A673 (cell line): ENCODE measurements at regions not wholly inside any gene's neighbourhood (a gene's known extent, or its start where the extent isn't known, plus 50 kb on each side); places are given as distances from the start of the nearest gene placed in this dataset.

ENCODE experiments used
- BruUV-seq: library from RNA; stranded (reverse); fragments of 400-500 nt; replicated peaks from 2 replicates; lab custom pipeline; 2021; lab: Mats Ljungman, UMichigan
- CTCF ChIA-PET: fragments of 300-600 bp; sonication (Branson Sonifier 250); formaldehyde crosslinking; loops from one replicate; lab custom pipeline; 2022; ENCODE audit warnings: antibody characterized with exemption; lab: Charles Lee
- POLR2A ChIA-PET: fragments of 300-600 bp; sonication (Branson Sonifier 250); formaldehyde crosslinking; loops from one replicate; lab custom pipeline; 2022; ENCODE audit warnings: antibody characterized with exemption; ENCODE audit not compliant: low non-redundant PET; lab: Charles Lee
- DNase-seq: peaks from one replicate; pipeline ENCODE4 v3.0.0-alpha.2; 2015; ENCODE audit warnings: low spot score
- H3K27ac ChIP-seq: fragments of 200-600 bp; sonication (generic); 2 replicates; pipeline ENCODE4 v1.5.1; 2016; ENCODE audit warnings: mixed run types, low read depth, mild to moderate bottlenecking, mixed read lengths, antibody characterized with exemption, low read length; ENCODE audit not compliant: poor library complexity, severe bottlenecking
- H3K27me3 ChIP-seq: fragments of 200-600 bp; sonication (generic); replicated peaks from 2 replicates; pipeline ENCODE4 v1.6.1; 2017; ENCODE audit warnings: mixed run types, low read depth, mild to moderate bottlenecking, mixed read lengths, antibody characterized with exemption, low read length; ENCODE audit not compliant: insufficient read depth, poor library complexity
- H3K36me3 ChIP-seq: fragments of 200-600 bp; sonication (generic); 2 replicates; pipeline ENCODE4 v1.6.1; 2016; ENCODE audit warnings: mixed run types, mild to moderate bottlenecking, mixed read lengths, antibody characterized with exemption, low read length; ENCODE audit not compliant: insufficient read depth, poor library complexity, severe bottlenecking
- H3K4me1 ChIP-seq: fragments of 200-600 bp; sonication (generic); 2 replicates; pipeline ENCODE4 v1.6.1; 2017; ENCODE audit warnings: mixed run types, mild to moderate bottlenecking, mixed read lengths, antibody characterized with exemption, low read length; ENCODE audit not compliant: insufficient read depth, poor library complexity, severe bottlenecking
- H3K4me3 ChIP-seq: fragments of 200-600 bp; sonication (generic); 2 replicates; pipeline ENCODE4 v1.5.1; 2016; ENCODE audit warnings: low read depth, mixed run types, mild to moderate bottlenecking, mixed read lengths, low read length; ENCODE audit not compliant: poor library complexity, severe bottlenecking
- H3K9me3 ChIP-seq: fragments of 200-600 bp; sonication (generic); 2 replicates; pipeline ENCODE4 v1.6.1; 2016; ENCODE audit warnings: mixed run types, low read depth, mild to moderate bottlenecking, mixed read lengths, antibody characterized with exemption, low read length; ENCODE audit not compliant: poor library complexity, severe bottlenecking
- EZH2 ChIP-seq: fragments of 200-600 bp; sonication (generic); IDR thresholded peaks from 2 replicates; pipeline ENCODE4 v1.6.1; 2017; ENCODE audit warnings: borderline replicate concordance, low read depth, mild to moderate bottlenecking, mixed read lengths, antibody characterized with exemption, low read length; ENCODE audit not compliant: poor library complexity, severe bottlenecking
- intact Hi-C: fragments of 100-400 bp; cut with micrococcal nuclease; formaldehyde crosslinking; loops from one replicate; pipeline ENCODE4 v1.10.0; 2022; ENCODE audit not compliant: unreplicated experiment
- TF ChIP-seq, protein P1 (sequence below): fragments of 300-800, 200-600 bp; sonication (generic); conservative IDR thresholded peaks from 2 replicates; pipeline ENCODE4 v1.5.1; 2017; ENCODE audit warnings: low read depth, mild to moderate bottlenecking, antibody characterized with exemption, low read length, moderate library complexity, mixed read lengths

DNA sequence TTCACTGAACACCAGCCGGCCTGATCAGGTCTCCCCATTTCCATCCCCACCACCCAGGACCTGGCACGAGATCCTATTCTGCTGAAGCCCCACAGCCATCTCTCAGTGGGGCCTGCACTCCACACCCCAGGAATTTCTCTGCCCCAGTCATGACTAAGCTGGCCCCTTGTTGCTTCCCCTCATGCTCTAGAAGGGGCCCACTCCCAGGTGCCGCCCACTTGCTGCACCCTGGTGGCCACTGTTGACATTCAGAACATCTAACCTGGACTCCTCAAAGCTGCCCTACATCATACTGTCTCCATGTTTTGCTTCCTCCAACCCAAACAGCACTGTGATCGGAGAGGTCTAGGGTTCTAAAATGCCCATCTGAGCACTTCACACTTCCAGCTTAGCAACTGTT lies 90.7 kb upstream of the KLHL29 start:
- Histone ChIP-seq H3K36me3 (no peaks in the 10 kb centered on the region), H3K27ac (no peak overlapping the region), H3K9me3 (no peaks in the 10 kb centered on the region), H3K4me1 (peaks cover 13% of the 10 kb centered on the region), H3K4me3 (no peak overlapping the region), H3K27me3 (no peaks in the 10 kb centered on the region)
- intact Hi-C loops, result no loop called here
- no peak for TF ChIP-seq EZH2
- TF ChIP-seq, protein P1, sequence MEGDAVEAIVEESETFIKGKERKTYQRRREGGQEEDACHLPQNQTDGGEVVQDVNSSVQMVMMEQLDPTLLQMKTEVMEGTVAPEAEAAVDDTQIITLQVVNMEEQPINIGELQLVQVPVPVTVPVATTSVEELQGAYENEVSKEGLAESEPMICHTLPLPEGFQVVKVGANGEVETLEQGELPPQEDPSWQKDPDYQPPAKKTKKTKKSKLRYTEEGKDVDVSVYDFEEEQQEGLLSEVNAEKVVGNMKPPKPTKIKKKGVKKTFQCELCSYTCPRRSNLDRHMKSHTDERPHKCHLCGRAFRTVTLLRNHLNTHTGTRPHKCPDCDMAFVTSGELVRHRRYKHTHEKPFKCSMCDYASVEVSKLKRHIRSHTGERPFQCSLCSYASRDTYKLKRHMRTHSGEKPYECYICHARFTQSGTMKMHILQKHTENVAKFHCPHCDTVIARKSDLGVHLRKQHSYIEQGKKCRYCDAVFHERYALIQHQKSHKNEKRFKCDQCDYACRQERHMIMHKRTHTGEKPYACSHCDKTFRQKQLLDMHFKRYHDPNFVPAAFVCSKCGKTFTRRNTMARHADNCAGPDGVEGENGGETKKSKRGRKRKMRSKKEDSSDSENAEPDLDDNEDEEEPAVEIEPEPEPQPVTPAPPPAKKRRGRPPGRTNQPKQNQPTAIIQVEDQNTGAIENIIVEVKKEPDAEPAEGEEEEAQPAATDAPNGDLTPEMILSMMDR, result 0 out of 2 replicates have a peak, but pooled peaks have one; percentile 28
- ChIA-PET POLR2A (interaction anchor here (0.5 kb wide), 1 partner anchor 29 kb away, joined by 3 read pairs; no protein-coding TSS in a partner anchor), CTCF (no interaction called here)
- BruUV-seq, result no TSS peak
- DNase-seq, result no peak

GRCh38 chr2:23296691-23297090 lies 88.3 kb upstream of the KLHL29 start:
- CTCF ChIA-PET, result no interaction called here
- BruUV-seq, result no TSS peak
- Histone ChIP-seq H3K9me3 (no peaks in the 10 kb centered on the region), H3K27me3 (no peaks in the 10 kb centered on the region), H3K36me3 (no peaks in the 10 kb centered on the region), H3K4me3 (no peak overlapping the region), H3K4me1 (peaks cover 17% of the 10 kb centered on the region), H3K27ac (no peak overlapping the region)
- POLR2A ChIA-PET, result no interaction called here
- TF ChIP-seq, protein P1, result no peak
- no peak for TF ChIP-seq EZH2
- DNase-seq, result no peak
- intact Hi-C loops, result no loop called here

GRCh38 chr2:23297112-23297511 lies 87.9 kb upstream of the KLHL29 start:
- H3K4me1 ChIP-seq, result peaks cover 17% of the 10 kb centered on the region
- H3K36me3 ChIP-seq, result no peaks in the 10 kb centered on the region
- no TSS peak for BruUV-seq
- H3K27ac ChIP-seq, result no peak overlapping the region
- TF ChIP-seq, protein P1, result no peak
- no peak for TF ChIP-seq EZH2
- H3K27me3 ChIP-seq, result no peaks in the 10 kb centered on the region
- intact Hi-C loops, result no loop called here
- no peak overlapping the region for H3K4me3 ChIP-seq
- POLR2A ChIA-PET, result no interaction called here
- CTCF ChIA-PET, result no interaction called here
- H3K9me3 ChIP-seq, result no peaks in the 10 kb centered on the region
- no peak for DNase-seq
